ENCODE measurements at regions not wholly inside any gene's neighbourhood (a gene's known extent, or its start where the extent isn't known, plus 50 kb on each side); places are given as distances from the start of the nearest gene placed in this dataset.

DNA sequence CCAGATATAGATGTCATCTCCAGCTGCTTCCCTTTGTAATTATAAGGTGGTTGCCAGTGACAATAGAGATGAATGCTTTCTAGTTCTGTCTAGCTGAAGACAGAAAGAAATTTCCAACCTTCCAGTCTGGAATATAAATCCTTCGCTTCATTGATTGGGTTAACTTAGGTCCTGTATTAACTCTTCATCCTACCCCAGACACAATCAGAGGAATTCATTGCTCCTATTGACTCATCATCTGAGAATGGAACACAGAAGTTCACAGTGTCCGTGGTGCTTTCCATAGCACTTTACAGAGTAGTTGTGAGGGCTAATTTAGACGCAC is 241.4 kb downstream of the NFKBIZ start:
- no peaks in the 10 kb centered on the region for H3K9me3 ChIP-seq
- DNase-seq (no peak), ATAC-seq (peak; percentile 71 to 75)
- TF ChIP-seq, protein P1, sequence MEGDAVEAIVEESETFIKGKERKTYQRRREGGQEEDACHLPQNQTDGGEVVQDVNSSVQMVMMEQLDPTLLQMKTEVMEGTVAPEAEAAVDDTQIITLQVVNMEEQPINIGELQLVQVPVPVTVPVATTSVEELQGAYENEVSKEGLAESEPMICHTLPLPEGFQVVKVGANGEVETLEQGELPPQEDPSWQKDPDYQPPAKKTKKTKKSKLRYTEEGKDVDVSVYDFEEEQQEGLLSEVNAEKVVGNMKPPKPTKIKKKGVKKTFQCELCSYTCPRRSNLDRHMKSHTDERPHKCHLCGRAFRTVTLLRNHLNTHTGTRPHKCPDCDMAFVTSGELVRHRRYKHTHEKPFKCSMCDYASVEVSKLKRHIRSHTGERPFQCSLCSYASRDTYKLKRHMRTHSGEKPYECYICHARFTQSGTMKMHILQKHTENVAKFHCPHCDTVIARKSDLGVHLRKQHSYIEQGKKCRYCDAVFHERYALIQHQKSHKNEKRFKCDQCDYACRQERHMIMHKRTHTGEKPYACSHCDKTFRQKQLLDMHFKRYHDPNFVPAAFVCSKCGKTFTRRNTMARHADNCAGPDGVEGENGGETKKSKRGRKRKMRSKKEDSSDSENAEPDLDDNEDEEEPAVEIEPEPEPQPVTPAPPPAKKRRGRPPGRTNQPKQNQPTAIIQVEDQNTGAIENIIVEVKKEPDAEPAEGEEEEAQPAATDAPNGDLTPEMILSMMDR (IDR thresholded peaks at IDR 0.05 in 4 of 5, conservative IDR thresholded peaks at IDR 0.05 in 1 of 5): no peak
- TF ChIP-seq POLR2A (IDR thresholded peaks at IDR 0.05): no peak
- H3K4me1 ChIP-seq: peaks cover 20 to 28% of the 10 kb centered on the region in 2 donors
- intact Hi-C loops (cut with DNase I; ENCODE audit: low total_unique reads): no loop called here
- in situ Hi-C loops (cut with MboI; ENCODE audit: low sequenced_read_pairs in 4 of 4): no loop called here
- H3K4me3 ChIP-seq: peak overlapping the region in 2 of 4 donors; percentile 3 to 20
- H3K27ac ChIP-seq: peak overlapping the region; percentile 69 to 81 (median 75)
- H3K36me3 ChIP-seq: no peaks in the 10 kb centered on the region
- no peaks in the 10 kb centered on the region for H3K27me3 ChIP-seq

DNA sequence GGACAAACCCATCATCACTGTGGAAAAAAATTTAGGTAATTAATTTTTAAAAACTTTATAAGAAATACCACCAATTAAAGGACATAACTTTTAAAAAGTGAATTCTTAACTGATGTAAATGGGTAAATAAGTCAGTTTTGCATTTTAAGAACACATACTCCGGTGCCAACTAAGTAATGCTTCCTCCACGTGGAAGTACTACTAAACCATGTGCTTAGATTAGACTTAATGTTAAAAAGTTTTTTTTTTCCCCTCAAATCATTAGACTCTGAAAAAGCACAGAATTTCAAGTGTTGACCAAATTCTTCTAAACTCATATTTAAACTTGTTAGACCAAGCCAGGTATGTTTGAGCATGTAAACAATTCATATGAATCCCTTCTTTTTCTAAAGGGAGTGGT is 242.0 kb downstream of the NFKBIZ start:
- Histone ChIP-seq H3K36me3 (no peaks in the 10 kb centered on the region), H3K27me3 (no peaks in the 10 kb centered on the region), H3K9me3 (no peaks in the 10 kb centered on the region), H3K4me3 (no peak overlapping the region), H3K27ac (peak overlapping the region; percentile 69 to 81 (median 75)), H3K4me1 (peaks cover 20 to 28% of the 10 kb centered on the region in 2 donors)
- intact Hi-C loops (cut with DNase I; ENCODE audit: low total_unique reads): no loop called here
- DNase-seq (no peak), ATAC-seq (no peak)
- TF ChIP-seq, protein P1 (IDR thresholded peaks at IDR 0.05 in 4 of 5, conservative IDR thresholded peaks at IDR 0.05 in 1 of 5): no peak
- no peak for TF ChIP-seq POLR2A (IDR thresholded peaks at IDR 0.05)
- in situ Hi-C loops (cut with MboI; ENCODE audit: low sequenced_read_pairs in 4 of 4): no loop called here

DNA sequence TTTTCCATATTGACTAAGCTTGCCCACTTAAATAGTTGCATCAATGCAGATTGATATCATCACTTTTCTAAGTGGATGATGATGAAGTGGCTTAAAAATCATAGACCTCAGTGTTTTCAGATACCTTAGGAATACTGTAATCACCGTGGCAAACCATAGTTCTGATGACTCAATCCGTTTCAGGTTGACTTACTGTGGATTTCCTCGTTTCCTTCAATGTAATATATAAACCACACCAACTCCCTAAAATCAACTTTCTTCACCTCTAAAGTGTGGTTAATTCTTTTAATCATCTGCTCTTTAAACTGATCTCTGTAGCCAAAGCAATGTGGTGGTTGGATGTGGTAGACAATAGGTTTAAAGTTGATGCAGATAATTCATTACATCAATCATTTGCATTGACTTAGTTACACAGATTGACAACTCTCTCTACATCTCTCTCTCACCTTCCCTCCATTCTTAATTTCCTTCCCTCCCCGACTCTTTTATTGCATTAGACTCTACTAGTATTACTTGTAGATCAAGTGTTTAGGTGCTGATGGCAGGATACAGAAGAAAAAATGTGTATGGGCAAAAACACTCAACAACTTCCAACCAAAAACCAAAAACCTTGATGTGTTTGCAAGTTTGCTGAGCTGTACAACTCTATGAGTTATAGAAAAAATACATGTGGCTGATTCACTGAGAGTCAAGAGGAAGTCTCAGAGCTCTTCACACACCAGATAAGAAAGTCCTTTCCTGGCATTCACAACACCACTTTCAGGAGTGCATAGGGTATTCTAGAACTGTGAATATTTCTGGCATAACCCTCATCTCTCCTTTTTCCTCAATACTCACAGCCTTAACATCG is 243.5 kb downstream of the NFKBIZ start:
- TF ChIP-seq, protein P1 (IDR thresholded peaks at IDR 0.05 in 4 of 5, conservative IDR thresholded peaks at IDR 0.05 in 1 of 5): no peak
- no peak for TF ChIP-seq POLR2A (IDR thresholded peaks at IDR 0.05)
- ATAC-seq (no peak), DNase-seq (no peak)
- intact Hi-C loops (cut with DNase I; ENCODE audit: low total_unique reads): no loop called here
- no peak overlapping the region for H3K27ac ChIP-seq
- in situ Hi-C loops (cut with MboI; ENCODE audit: low sequenced_read_pairs in 4 of 4): no loop called here
- H3K4me3 ChIP-seq: no peak overlapping the region
- H3K4me1 ChIP-seq: peaks cover 20 to 28% of the 10 kb centered on the region in 2 donors
- H3K36me3 ChIP-seq: no peaks in the 10 kb centered on the region
- no peaks in the 10 kb centered on the region for H3K27me3 ChIP-seq
- H3K9me3 ChIP-seq: no peaks in the 10 kb centered on the region

DNA sequence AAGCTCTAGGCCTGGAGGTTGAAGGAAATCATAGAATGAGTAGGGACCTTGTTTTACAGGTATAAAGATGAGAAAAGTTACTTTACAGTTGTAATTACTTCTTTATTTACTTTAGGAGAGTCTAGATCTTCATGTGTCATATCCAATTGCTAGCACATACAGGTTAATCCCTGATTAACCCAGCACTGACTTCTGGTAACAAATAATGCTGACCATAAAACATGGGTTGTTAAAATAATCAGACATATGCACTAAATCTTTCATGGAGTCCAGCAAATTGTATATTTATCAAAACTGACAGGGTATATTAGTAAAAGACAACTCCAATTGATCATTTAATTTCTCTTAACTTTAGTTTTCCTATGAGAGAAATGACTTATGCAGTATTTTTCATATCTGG is 245.2 kb downstream of the NFKBIZ start:
- Histone ChIP-seq H3K27ac (no peak overlapping the region), H3K4me3 (no peak overlapping the region), H3K36me3 (no peaks in the 10 kb centered on the region), H3K4me1 (peaks cover 15 to 19% of the 10 kb centered on the region in 2 donors), H3K27me3 (no peaks in the 10 kb centered on the region), H3K9me3 (no peaks in the 10 kb centered on the region)
- no peak for ATAC-seq
- TF ChIP-seq, protein P1 (IDR thresholded peaks at IDR 0.05 in 4 of 5, conservative IDR thresholded peaks at IDR 0.05 in 1 of 5): no peak
- no peak for TF ChIP-seq POLR2A (IDR thresholded peaks at IDR 0.05)
- no peak for DNase-seq
- in situ Hi-C loops (cut with MboI; ENCODE audit: low sequenced_read_pairs in 4 of 4): no loop called here
- intact Hi-C loops (cut with DNase I; ENCODE audit: low total_unique reads): no loop called here

Measured in gastrocnemius medialis (tissue), 4 donors.